ENCODE measurements at regions not wholly inside any gene's neighbourhood (a gene's known extent, or its start where the extent isn't known, plus 50 kb on each side); places are given as distances from the start of the nearest gene placed in this dataset.

- no peak overlapping the region for H3K4me3 ChIP-seq (ENCODE audit: low read depth, low read length)
- no peak for TF ChIP-seq CTCF (IDR thresholded peaks at IDR 0.05; ENCODE audit: control insufficient read depth, extremely low read depth, insufficient read depth)
- no peak for DNase-seq (ENCODE audit: low read depth)
Observed at GRCh38 chr6:104500265-104500664, 359.5 kb downstream of the HACE1 start.

DNA sequence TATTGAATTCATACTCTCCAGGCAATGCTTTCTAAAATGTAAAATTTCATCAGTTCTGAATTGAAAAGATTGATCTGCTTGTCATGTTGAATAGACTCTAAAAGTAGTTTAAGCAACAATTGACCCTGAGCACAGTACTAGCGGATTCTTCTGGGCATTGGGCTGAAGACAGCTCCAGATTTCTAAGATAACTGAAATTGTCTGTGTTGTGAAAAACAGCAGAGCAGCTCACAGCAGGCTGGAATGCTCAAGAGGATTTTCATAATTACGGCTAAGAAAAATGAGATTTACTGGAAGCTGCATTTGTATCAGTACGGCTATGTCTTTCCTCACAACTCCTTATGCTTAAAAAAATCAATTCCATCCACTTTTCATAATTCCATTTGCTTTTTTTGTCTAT is 373.7 kb downstream of the HACE1 start:
- no peak for DNase-seq (ENCODE audit: low read depth)
- no peak overlapping the region for H3K4me3 ChIP-seq (ENCODE audit: low read depth, low read length)
- no peak for TF ChIP-seq CTCF (IDR thresholded peaks at IDR 0.05; ENCODE audit: control insufficient read depth, extremely low read depth, insufficient read depth)

GRCh38 chr6:104484626-104485025 is 375.1 kb downstream of the HACE1 start:
- no peak for TF ChIP-seq CTCF (IDR thresholded peaks at IDR 0.05; ENCODE audit: control insufficient read depth, extremely low read depth, insufficient read depth)
- no peak for DNase-seq (ENCODE audit: low read depth)
- H3K4me3 ChIP-seq (ENCODE audit: low read depth, low read length), result no peak overlapping the region

GRCh38 chr6:104484191-104484590 is 375.5 kb downstream of the HACE1 start:
- no peak for TF ChIP-seq CTCF (IDR thresholded peaks at IDR 0.05; ENCODE audit: control insufficient read depth, extremely low read depth, insufficient read depth)
- no peak overlapping the region for H3K4me3 ChIP-seq (ENCODE audit: low read depth, low read length)
- no peak for DNase-seq (ENCODE audit: low read depth)

DNA sequence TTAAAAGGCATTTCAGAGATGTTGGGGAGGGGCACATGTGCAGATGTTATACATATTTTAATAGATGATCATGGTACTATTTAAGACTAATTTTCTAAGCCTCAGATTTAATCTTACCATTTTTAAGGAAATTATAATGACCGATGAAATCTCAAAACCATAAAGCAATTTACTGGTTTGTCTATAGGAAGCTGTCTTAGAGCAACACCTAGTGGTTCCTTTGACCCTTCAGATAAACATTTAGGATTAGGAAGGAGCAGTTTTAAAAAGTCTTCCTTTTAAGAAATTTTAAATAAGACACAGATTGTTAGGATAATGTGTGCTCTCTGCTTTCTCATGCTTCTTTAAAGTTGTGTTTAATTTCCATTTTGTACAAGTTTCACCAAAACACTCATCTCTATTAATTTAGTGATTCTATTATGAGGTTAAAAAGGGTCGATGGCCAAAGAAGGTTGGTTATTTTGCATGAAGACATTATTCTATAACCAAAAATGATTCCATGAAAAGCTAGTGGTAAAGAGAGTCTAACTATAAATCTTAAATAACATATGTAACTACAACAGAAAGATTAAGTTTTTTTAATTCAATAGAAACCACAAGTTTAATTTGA is 376.4 kb downstream of the HACE1 start:
- no peak for DNase-seq (ENCODE audit: low read depth)
- TF ChIP-seq CTCF (IDR thresholded peaks at IDR 0.05; ENCODE audit: control insufficient read depth, extremely low read depth, insufficient read depth), result peak; percentile 51
- H3K4me3 ChIP-seq (ENCODE audit: low read depth, low read length), result no peak overlapping the region

DNA sequence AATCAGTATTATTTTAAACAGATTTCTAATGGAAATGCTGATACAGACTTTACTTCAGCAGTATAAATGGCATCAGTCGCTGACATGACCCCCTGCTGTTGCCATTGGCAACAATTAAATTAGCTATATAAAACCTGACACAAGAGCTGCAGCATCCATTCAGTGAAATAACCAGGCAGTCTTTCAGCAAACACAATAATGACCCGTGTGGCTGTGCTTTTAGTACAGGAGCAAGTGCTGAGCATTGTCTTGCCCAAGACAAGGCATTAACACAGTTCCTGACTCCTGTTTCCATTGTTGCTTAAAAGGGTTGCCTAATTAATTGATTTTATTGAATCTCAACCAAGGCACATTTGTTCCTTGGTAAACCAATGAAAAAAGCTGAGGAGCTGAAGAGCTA is 382.1 kb downstream of the HACE1 start:
- DNase-seq (ENCODE audit: low read depth), result no peak
- H3K4me3 ChIP-seq (ENCODE audit: low read depth, low read length), result no peak overlapping the region
- no peak for TF ChIP-seq CTCF (IDR thresholded peaks at IDR 0.05; ENCODE audit: control insufficient read depth, extremely low read depth, insufficient read depth)

GRCh38 chr6:104473021-104473429 is 386.7 kb downstream of the HACE1 start:
- DNase-seq (ENCODE audit: low read depth), result no peak
- H3K4me3 ChIP-seq (ENCODE audit: low read depth, low read length), result no peak overlapping the region
- no peak for TF ChIP-seq CTCF (IDR thresholded peaks at IDR 0.05; ENCODE audit: control insufficient read depth, extremely low read depth, insufficient read depth)

Data from LNCaP clone FGC (cell line).